ENCODE measurements at regions not wholly inside any gene's neighbourhood (a gene's known extent, or its start where the extent isn't known, plus 50 kb on each side); places are given as distances from the start of the nearest gene placed in this dataset.

- TF ChIP-seq CTCF (IDR thresholded peaks at IDR 0.05) (no peak), POLR2A (IDR thresholded peaks at IDR 0.05) (no peak)
These were observed 434.4 kb upstream of the PCDH9 start for GRCh38 chr13:67664502-67664901.
